Esophagus (tissue), 2 donors: ENCODE measurements at regions not wholly inside any gene's neighbourhood (a gene's known extent, or its start where the extent isn't known, plus 50 kb on each side); places are given as distances from the start of the nearest gene placed in this dataset.

Source experiments
- H3K27ac ChIP-seq, 2 donors: one replicate each; pipeline ENCODE4 v1.5.1; 2013; ENCODE audit warnings: low read depth in 2 of 2, mild to moderate bottlenecking in 2 of 2, inconsistent platforms in 1 of 2, low read length in 1 of 2, moderate library complexity in 1 of 2
- H3K27me3 ChIP-seq, 2 donors: one replicate each; pipeline ENCODE4 v1.6.1; 2013; ENCODE audit warnings: low read length in 2 of 2, control low read depth in 1 of 2, mild to moderate bottlenecking in 1 of 2; ENCODE audit not compliant: insufficient read depth in 2 of 2, control insufficient read depth in 1 of 2
- H3K36me3 ChIP-seq, 2 donors: one replicate each; pipeline ENCODE4 v1.6.1; 2013; ENCODE audit warnings: low read length in 1 of 2; ENCODE audit not compliant: control insufficient read depth in 2 of 2, insufficient read depth in 2 of 2
- H3K4me1 ChIP-seq, 2 donors: one replicate each; pipeline ENCODE4 v1.6.1; 2013; ENCODE audit warnings: low read length in 1 of 2; ENCODE audit not compliant: control insufficient read depth in 2 of 2, insufficient read depth in 2 of 2
- H3K4me3 ChIP-seq, 2 donors: one replicate each; pipeline ENCODE4 v1.5.1; 2013; ENCODE audit warnings: low read length in 2 of 2, mild to moderate bottlenecking in 2 of 2, low read depth in 1 of 2, moderate library complexity in 1 of 2
- H3K9me3 ChIP-seq, 2 donors: one replicate each; pipeline ENCODE4 v1.6.1; 2013; ENCODE audit warnings: mild to moderate bottlenecking in 2 of 2, low read depth in 1 of 2, low read length in 1 of 2, moderate library complexity in 1 of 2; ENCODE audit not compliant: control insufficient read depth in 2 of 2, insufficient read depth in 1 of 2
- WGBS, 2 donors: extraction: QIAGEN DNeasy Blood & Tissue Kit; methylation state at CpG; one replicate each; pipeline ENCODE4 v1.1.7; 2013; 5-methylcytosine and 5-hydroxymethylcytosine counted together
- donor health status: healthy with polysubstance abuse.
- donor health status: Bipolar disorder and iron deficiency.

- Histone ChIP-seq H3K4me3 (no peak overlapping the region), H3K27me3 (no peaks in the 10 kb centered on the region)
- 47 to 50% methylated on average over 6 of the region's 6 CpGs for WGBS, 2 donors
Observed at GRCh38 chr2:460861-461260, 173.0 kb upstream of the ALKAL2 start.

GRCh38 chr2:459931-460330 lies 172.0 kb upstream of the ALKAL2 start:
- WGBS, 2 donors, result 39 to 44% methylated on average over 4 of the region's 4 CpGs
- Histone ChIP-seq H3K4me1 (no peaks in the 10 kb centered on the region), H3K36me3 (no peaks in the 10 kb centered on the region), H3K27me3 (no peaks in the 10 kb centered on the region), H3K4me3 (no peak overlapping the region), H3K9me3 (no peaks in the 10 kb centered on the region), H3K27ac (no peak overlapping the region)

More at GRCh38 chr2:460861-461260, 173.0 kb upstream of the ALKAL2 start:
- Histone ChIP-seq H3K27ac (no peak overlapping the region), H3K36me3 (no peaks in the 10 kb centered on the region), H3K4me1 (no peaks in the 10 kb centered on the region), H3K9me3 (no peaks in the 10 kb centered on the region)

- Histone ChIP-seq H3K27me3 (no peaks in the 10 kb centered on the region), H3K4me3 (no peak overlapping the region), H3K36me3 (no peaks in the 10 kb centered on the region), H3K4me1 (no peaks in the 10 kb centered on the region), H3K9me3 (no peaks in the 10 kb centered on the region), H3K27ac (no peak overlapping the region)
- 77 to 79% methylated on average over 3 of the region's 3 CpGs for WGBS, 2 donors
Observed at GRCh38 chr2:458425-458815, 170.5 kb upstream of the ALKAL2 start.

DNA sequence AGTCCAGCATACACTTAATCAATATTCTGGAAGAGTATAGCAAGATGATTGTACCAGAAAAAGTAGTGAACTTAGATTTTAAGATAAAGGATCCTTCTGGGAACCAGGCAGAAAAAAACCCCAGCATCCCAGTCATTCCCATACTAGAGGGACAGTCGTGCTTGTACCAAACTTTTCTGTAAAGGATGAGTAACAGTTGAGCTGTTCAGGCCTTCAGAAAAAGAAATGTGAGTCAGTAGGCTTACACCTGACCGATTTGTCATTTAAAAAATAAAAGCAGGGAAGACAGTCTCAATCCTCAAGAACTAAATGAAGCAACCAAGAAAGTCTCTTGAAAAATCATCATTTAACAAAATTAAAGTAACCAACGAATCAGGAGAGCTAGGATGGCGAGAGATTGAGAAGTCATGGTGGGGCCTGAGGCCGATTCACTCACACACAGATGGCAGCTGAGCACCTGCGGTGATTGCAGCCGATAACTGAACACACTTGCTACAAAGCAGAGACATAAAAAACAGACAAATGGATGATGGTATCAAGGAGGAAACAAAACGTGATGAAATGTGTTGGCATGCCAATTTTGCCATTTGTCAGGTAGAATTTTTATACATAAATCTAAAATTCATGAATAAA lies 170.0 kb upstream of the ALKAL2 start:
- Histone ChIP-seq H3K27me3 (no peaks in the 10 kb centered on the region), H3K4me3 (no peak overlapping the region), H3K27ac (no peak overlapping the region), H3K9me3 (no peaks in the 10 kb centered on the region), H3K36me3 (no peaks in the 10 kb centered on the region), H3K4me1 (no peaks in the 10 kb centered on the region)
- WGBS, 2 donors, result 73 to 76% methylated on average over 8 of the region's 8 CpGs

- Histone ChIP-seq H3K4me1 (no peaks in the 10 kb centered on the region), H3K4me3 (no peak overlapping the region), H3K27me3 (no peaks in the 10 kb centered on the region), H3K36me3 (no peaks in the 10 kb centered on the region), H3K9me3 (no peaks in the 10 kb centered on the region), H3K27ac (no peak overlapping the region)
- 52 to 76% methylated on average over 1 of the region's 1 CpG for WGBS, 2 donors
Observed at GRCh38 chr2:457262-457661, 169.4 kb upstream of the ALKAL2 start.

DNA sequence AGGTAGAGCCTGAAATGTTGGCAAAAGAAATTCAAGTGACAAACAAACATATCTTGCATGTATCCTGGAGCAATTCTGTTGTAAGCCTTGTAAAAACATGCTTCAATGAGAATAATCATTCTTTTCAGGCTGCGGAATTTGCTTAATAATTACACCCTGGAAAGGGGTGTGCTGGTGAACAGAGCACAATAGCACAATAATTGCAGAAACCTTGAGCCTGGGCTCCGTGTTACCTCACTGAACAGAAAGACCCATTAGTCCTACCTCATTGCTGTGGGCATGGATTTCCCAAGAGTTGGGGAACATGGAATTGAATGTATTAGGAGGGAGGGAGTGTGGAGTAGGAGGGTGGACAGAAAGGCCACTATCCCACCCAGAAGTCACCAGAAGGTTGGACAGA lies 168.0 kb upstream of the ALKAL2 start:
- H3K27me3 ChIP-seq, result no peaks in the 10 kb centered on the region
- no peak overlapping the region for H3K27ac ChIP-seq
- no peaks in the 10 kb centered on the region for H3K9me3 ChIP-seq
- WGBS, 2 donors, result 63 to 64% methylated on average over 2 of the region's 2 CpGs
- H3K4me1 ChIP-seq, result no peaks in the 10 kb centered on the region
- H3K36me3 ChIP-seq, result no peaks in the 10 kb centered on the region
- no peak overlapping the region for H3K4me3 ChIP-seq

- H3K9me3 ChIP-seq, result no peaks in the 10 kb centered on the region
Observed at GRCh38 chr2:455015-455705, 167.3 kb upstream of the ALKAL2 start.

GRCh38 chr2:453132-453531 lies 165.2 kb upstream of the ALKAL2 start:
- Histone ChIP-seq H3K4me1 (no peaks in the 10 kb centered on the region), H3K9me3 (no peaks in the 10 kb centered on the region), H3K27ac (no peak overlapping the region), H3K36me3 (no peaks in the 10 kb centered on the region), H3K4me3 (no peak overlapping the region), H3K27me3 (no peaks in the 10 kb centered on the region)
- WGBS, 2 donors, result 87 to 89% methylated on average over 11 of the region's 11 CpGs

More at GRCh38 chr2:455015-455705, 167.3 kb upstream of the ALKAL2 start:
- Histone ChIP-seq H3K4me1 (no peaks in the 10 kb centered on the region), H3K27me3 (no peaks in the 10 kb centered on the region), H3K36me3 (no peaks in the 10 kb centered on the region), H3K4me3 (no peak overlapping the region), H3K27ac (no peak overlapping the region)
- 76 to 83% methylated on average over 17 of the region's 17 CpGs for WGBS, 2 donors

DNA sequence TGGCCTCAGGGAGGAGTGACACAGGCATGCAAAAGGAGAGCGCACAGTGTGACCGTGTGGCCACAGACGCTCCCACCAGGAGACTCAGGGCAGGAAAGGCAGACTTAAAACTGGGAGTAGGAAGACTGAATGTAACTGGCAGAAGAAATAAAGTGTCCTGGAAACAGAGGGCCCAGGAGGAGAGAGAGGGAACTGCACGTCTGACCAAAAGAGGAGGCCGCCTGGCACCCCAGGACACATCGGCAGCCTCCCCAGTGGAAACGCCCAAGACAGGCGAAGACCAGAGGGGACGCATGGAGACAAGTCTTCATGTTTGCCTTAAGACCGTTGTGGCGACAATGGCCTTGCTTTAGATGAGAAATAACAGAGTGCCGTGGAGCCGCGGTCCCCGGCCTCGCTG lies 163.6 kb upstream of the ALKAL2 start:
- H3K36me3 ChIP-seq, result no peaks in the 10 kb centered on the region
- no peaks in the 10 kb centered on the region for H3K27me3 ChIP-seq
- H3K9me3 ChIP-seq, result no peaks in the 10 kb centered on the region
- H3K27ac ChIP-seq, result no peak overlapping the region
- no peaks in the 10 kb centered on the region for H3K4me1 ChIP-seq
- WGBS, 2 donors, result 95 to 97% methylated on average over 16 of the region's 16 CpGs
- no peak overlapping the region for H3K4me3 ChIP-seq
